ENCODE measurements at regions not wholly inside any gene's neighbourhood (a gene's known extent, or its start where the extent isn't known, plus 50 kb on each side); places are given as distances from the start of the nearest gene placed in this dataset.

DNA sequence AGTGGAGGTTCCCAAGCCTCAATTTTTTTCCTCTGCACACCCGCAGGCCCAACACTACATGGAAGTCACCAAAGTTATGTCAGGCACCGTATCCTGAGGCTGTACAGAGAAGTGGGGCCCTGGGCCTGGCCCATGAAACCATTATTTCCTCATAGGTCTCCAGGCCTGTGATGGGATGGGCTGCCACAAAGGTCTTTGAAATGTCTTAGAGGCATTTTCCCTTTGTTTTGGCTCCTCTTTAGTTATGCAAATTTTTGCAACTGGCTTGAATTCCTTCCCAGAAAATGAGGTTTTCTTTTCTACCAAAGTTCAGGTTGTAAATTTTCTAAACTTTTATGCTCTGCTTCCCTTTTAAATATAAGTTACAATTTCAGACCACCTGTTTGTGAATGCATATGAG is 365.2 kb downstream of the HGF start:
- intact Hi-C loops (cut with DNase I), result no loop called here
- no peak overlapping the region for H3K27ac ChIP-seq
- H3K27me3 ChIP-seq, result no peaks in the 10 kb centered on the region
- no peaks in the 10 kb centered on the region for H3K4me1 ChIP-seq
- H3K4me3 ChIP-seq, result no peak overlapping the region
- DNase-seq (ENCODE audit: extremely low spot score in 2 of 2), result no peak
- TF ChIP-seq POLR2A (IDR thresholded peaks at IDR 0.05) (no peak), POLR2AphosphoS5 (IDR thresholded peaks at IDR 0.05; ENCODE audit: insufficient read depth in 1 of 2, low read depth in 1 of 2) (no peak)
- TF ChIP-seq, protein P1, sequence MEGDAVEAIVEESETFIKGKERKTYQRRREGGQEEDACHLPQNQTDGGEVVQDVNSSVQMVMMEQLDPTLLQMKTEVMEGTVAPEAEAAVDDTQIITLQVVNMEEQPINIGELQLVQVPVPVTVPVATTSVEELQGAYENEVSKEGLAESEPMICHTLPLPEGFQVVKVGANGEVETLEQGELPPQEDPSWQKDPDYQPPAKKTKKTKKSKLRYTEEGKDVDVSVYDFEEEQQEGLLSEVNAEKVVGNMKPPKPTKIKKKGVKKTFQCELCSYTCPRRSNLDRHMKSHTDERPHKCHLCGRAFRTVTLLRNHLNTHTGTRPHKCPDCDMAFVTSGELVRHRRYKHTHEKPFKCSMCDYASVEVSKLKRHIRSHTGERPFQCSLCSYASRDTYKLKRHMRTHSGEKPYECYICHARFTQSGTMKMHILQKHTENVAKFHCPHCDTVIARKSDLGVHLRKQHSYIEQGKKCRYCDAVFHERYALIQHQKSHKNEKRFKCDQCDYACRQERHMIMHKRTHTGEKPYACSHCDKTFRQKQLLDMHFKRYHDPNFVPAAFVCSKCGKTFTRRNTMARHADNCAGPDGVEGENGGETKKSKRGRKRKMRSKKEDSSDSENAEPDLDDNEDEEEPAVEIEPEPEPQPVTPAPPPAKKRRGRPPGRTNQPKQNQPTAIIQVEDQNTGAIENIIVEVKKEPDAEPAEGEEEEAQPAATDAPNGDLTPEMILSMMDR (IDR thresholded peaks at IDR 0.05), result no peak
- H3K9me3 ChIP-seq, result no peaks in the 10 kb centered on the region
- H3K36me3 ChIP-seq, result no peaks in the 10 kb centered on the region

DNA sequence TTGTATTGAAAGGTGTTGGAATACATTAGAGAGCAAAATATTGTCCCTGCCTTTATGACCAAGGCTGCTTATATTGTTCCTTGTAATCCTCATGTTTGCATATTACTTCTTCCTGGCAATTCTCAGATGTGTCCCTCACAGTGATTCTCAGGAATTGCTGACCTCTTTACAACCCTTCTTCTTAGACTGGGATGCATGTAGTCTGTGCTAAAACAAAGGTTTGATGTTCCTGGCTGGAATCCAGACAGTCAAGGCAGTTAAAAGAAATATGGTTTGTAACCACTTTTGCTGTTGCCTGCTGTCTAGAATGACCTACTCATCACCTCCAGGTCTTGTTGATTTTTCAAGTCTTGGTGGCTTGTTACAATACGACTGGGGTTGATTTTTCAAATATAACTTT is 367.6 kb downstream of the HGF start:
- DNase-seq (ENCODE audit: extremely low spot score in 2 of 2), result no peak
- H3K36me3 ChIP-seq, result no peaks in the 10 kb centered on the region
- H3K9me3 ChIP-seq, result no peaks in the 10 kb centered on the region
- no peaks in the 10 kb centered on the region for H3K27me3 ChIP-seq
- TF ChIP-seq POLR2AphosphoS5 (IDR thresholded peaks at IDR 0.05; ENCODE audit: insufficient read depth in 1 of 2, low read depth in 1 of 2) (no peak), POLR2A (IDR thresholded peaks at IDR 0.05) (no peak)
- TF ChIP-seq, protein P1 (IDR thresholded peaks at IDR 0.05), result no peak
- intact Hi-C loops (cut with DNase I), result no loop called here
- H3K4me3 ChIP-seq, result no peak overlapping the region
- no peak overlapping the region for H3K27ac ChIP-seq
- no peaks in the 10 kb centered on the region for H3K4me1 ChIP-seq

DNA sequence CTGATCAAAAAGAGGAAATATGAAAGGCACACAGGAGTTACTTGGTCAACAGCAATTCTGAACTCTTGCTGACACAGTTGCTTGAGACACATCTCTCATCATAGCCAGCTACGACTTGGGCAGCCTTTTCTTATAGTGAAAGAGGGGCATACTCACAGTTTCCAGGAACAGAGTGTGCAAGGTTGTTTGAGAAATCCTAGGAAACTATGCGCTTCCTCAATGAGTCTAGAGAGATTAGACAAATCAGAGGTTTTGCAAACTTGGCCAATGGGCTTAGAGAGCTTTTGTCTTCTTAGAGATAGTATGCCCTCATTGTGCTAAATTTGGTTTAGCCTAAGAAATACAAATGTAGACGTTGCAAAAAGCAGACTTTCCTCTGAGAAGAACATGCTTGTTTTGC is 370.4 kb downstream of the HGF start:
- TF ChIP-seq POLR2A (IDR thresholded peaks at IDR 0.05) (no peak), POLR2AphosphoS5 (IDR thresholded peaks at IDR 0.05; ENCODE audit: insufficient read depth in 1 of 2, low read depth in 1 of 2) (no peak)
- TF ChIP-seq, protein P1 (IDR thresholded peaks at IDR 0.05), result no peak
- intact Hi-C loops (cut with DNase I), result no loop called here
- DNase-seq (ENCODE audit: extremely low spot score in 2 of 2), result no peak
- Histone ChIP-seq H3K36me3 (no peaks in the 10 kb centered on the region), H3K4me1 (no peaks in the 10 kb centered on the region), H3K4me3 (no peak overlapping the region), H3K9me3 (no peaks in the 10 kb centered on the region), H3K27ac (no peak overlapping the region), H3K27me3 (no peaks in the 10 kb centered on the region)

DNA sequence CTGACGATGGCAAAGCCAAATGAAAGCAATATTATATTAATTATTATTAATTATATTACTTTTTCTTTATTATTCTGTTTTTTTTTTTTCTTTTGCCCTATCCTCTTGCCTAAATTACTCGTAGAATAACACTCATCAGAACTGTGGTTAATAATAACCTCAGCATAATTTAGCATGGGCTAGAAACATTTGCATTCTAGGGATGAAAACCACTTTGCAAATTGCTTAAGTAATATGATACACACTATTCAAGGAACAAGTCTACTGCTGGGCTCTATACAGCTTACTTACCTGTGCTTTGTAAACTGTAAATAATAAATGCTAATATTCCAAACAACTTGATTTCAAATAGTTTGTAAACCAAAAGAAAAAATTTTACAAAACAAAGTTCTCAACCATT is 375.8 kb downstream of the HGF start:
- intact Hi-C loops (cut with DNase I), result no loop called here
- TF ChIP-seq, protein P1 (IDR thresholded peaks at IDR 0.05), result no peak
- TF ChIP-seq POLR2A (IDR thresholded peaks at IDR 0.05), result no peak
- TF ChIP-seq POLR2AphosphoS5 (IDR thresholded peaks at IDR 0.05; ENCODE audit: insufficient read depth in 1 of 2, low read depth in 1 of 2), result no peak
- no peak for DNase-seq (ENCODE audit: extremely low spot score in 2 of 2)
- no peaks in the 10 kb centered on the region for H3K27me3 ChIP-seq
- no peaks in the 10 kb centered on the region for H3K9me3 ChIP-seq
- H3K36me3 ChIP-seq, result no peaks in the 10 kb centered on the region
- no peak overlapping the region for H3K4me3 ChIP-seq
- no peaks in the 10 kb centered on the region for H3K4me1 ChIP-seq
- no peak overlapping the region for H3K27ac ChIP-seq

DNA sequence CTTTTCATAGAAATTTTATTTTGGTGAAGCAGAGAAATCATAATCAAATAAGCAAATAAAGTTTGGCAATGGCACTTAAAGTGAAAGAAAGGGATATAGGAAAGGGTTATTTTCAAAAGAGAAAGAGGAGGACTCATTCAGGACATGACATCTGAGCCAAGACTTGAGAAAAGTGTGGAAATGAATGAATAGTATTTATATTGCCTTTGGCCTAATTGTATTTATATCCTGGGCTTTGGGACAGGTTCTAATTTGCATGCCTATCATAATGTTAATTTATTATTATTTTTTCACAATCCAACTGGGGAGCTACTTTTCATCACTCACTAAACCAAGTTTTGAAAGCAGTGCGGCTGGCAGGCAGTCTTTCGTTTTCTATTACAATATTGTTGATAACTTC is 376.8 kb downstream of the HGF start:
- Histone ChIP-seq H3K4me1 (no peaks in the 10 kb centered on the region), H3K27ac (no peak overlapping the region), H3K36me3 (no peaks in the 10 kb centered on the region), H3K27me3 (no peaks in the 10 kb centered on the region), H3K9me3 (no peaks in the 10 kb centered on the region), H3K4me3 (no peak overlapping the region)
- intact Hi-C loops (cut with DNase I), result no loop called here
- DNase-seq (ENCODE audit: extremely low spot score in 2 of 2), result no peak
- TF ChIP-seq, protein P1 (IDR thresholded peaks at IDR 0.05), result no peak
- TF ChIP-seq POLR2AphosphoS5 (IDR thresholded peaks at IDR 0.05; ENCODE audit: insufficient read depth in 1 of 2, low read depth in 1 of 2) (no peak), POLR2A (IDR thresholded peaks at IDR 0.05) (no peak)
